ENCODE measurements at regions not wholly inside any gene's neighbourhood (a gene's known extent, or its start where the extent isn't known, plus 50 kb on each side); places are given as distances from the start of the nearest gene placed in this dataset.

GRCh38 chr3:28916713-28917499, 364.0 kb upstream of the RBMS3 start:
- DNase-seq (ENCODE audit: low read depth in 2 of 2) = peak; percentile 86 to 90
- peak overlapping the region; percentile 9 to 35 for H3K4me3 ChIP-seq (replicated peaks in 1 of 2; ENCODE audit: low read depth in 2 of 2, low read length in 2 of 2)

GRCh38 chr3:28917895-28918475, 362.9 kb upstream of the RBMS3 start:
- no peak overlapping the region for H3K4me3 ChIP-seq (replicated peaks in 1 of 2; ENCODE audit: low read depth in 2 of 2, low read length in 2 of 2)
- TF ChIP-seq CTCF (IDR thresholded peaks at IDR 0.05; ENCODE audit: low read depth, low read length) = no peak
- DNase-seq (ENCODE audit: low read depth in 2 of 2) = no peak

More at GRCh38 chr3:28916713-28917499, 364.0 kb upstream of the RBMS3 start:
- peak; percentile 66 for TF ChIP-seq CTCF (IDR thresholded peaks at IDR 0.05; ENCODE audit: low read depth, low read length)

GRCh38 chr3:28922376-28922775, 358.5 kb upstream of the RBMS3 start:
- TF ChIP-seq CTCF (IDR thresholded peaks at IDR 0.05; ENCODE audit: low read depth, low read length) = no peak
- no peak for DNase-seq (ENCODE audit: low read depth in 2 of 2)

GRCh38 chr3:28923994-28924393, 356.9 kb upstream of the RBMS3 start:
- DNase-seq (ENCODE audit: low read depth in 2 of 2) = no peak
- H3K4me3 ChIP-seq (replicated peaks in 1 of 2; ENCODE audit: low read depth in 2 of 2, low read length in 2 of 2) = no peak overlapping the region
- no peak for TF ChIP-seq CTCF (IDR thresholded peaks at IDR 0.05; ENCODE audit: low read depth, low read length)

More at GRCh38 chr3:28922376-28922775, 358.5 kb upstream of the RBMS3 start:
- no peak overlapping the region for H3K4me3 ChIP-seq (replicated peaks in 1 of 2; ENCODE audit: low read depth in 2 of 2, low read length in 2 of 2)

- no peak for TF ChIP-seq CTCF (IDR thresholded peaks at IDR 0.05; ENCODE audit: low read depth, low read length)
- peak in 1 of 2 donors; percentile 45 for DNase-seq (ENCODE audit: low read depth in 2 of 2)
- H3K4me3 ChIP-seq (replicated peaks in 1 of 2; ENCODE audit: low read depth in 2 of 2, low read length in 2 of 2) = no peak overlapping the region
These were observed 356.0 kb upstream of the RBMS3 start for GRCh38 chr3:28924744-28925360.

- no peak for TF ChIP-seq CTCF (IDR thresholded peaks at IDR 0.05; ENCODE audit: low read depth, low read length)
These were observed 347.5 kb upstream of the RBMS3 start for GRCh38 chr3:28933337-28933736.

More at GRCh38 chr3:28933337-28933736, 347.5 kb upstream of the RBMS3 start:
- DNase-seq (ENCODE audit: low read depth in 2 of 2) = no peak
- no peak overlapping the region for H3K4me3 ChIP-seq (replicated peaks in 1 of 2; ENCODE audit: low read depth in 2 of 2, low read length in 2 of 2)

Measured in cardiac fibroblast (primary cell).